Adipocyte (in vitro differentiated cells): ENCODE measurements at regions not wholly inside any gene's neighbourhood (a gene's known extent, or its start where the extent isn't known, plus 50 kb on each side); places are given as distances from the start of the nearest gene placed in this dataset.

Source experiments
- DNase-seq: peaks from one replicate; pipeline ENCODE4 v3.0.0-alpha.2; 2015; ENCODE audit warnings: low read depth
- H3K27me3 ChIP-seq: replicated peaks from 2 replicates; pipeline ENCODE4 v1.7.0; 2013; ENCODE audit warnings: mild to moderate bottlenecking, low read length, moderate library complexity; ENCODE audit not compliant: control insufficient read depth, insufficient read depth
- H3K36me3 ChIP-seq: 2 replicates; pipeline ENCODE4 v1.7.0; 2013; ENCODE audit warnings: low read length, mild to moderate bottlenecking, moderate library complexity; ENCODE audit not compliant: control insufficient read depth, insufficient read depth, severe bottlenecking
- H3K4me1 ChIP-seq: 2 replicates; pipeline ENCODE4 v1.7.0; 2013; ENCODE audit warnings: mild to moderate bottlenecking, low read length, moderate library complexity; ENCODE audit not compliant: control insufficient read depth, insufficient read depth
- H3K4me3 ChIP-seq: 2 replicates; pipeline ENCODE4 v1.7.0; 2013; ENCODE audit warnings: mild to moderate bottlenecking, low read length, moderate library complexity
- H3K9ac ChIP-seq: 2 replicates; pipeline ENCODE4 v1.7.0; 2013; ENCODE audit warnings: mild to moderate bottlenecking, low read length, moderate library complexity
- H3K9me3 ChIP-seq: 2 replicates; pipeline ENCODE4 v1.7.0; 2013; ENCODE audit warnings: mild to moderate bottlenecking, low read length, moderate library complexity; ENCODE audit not compliant: control insufficient read depth

GRCh38 chr2:220152281-220152935 lies 525.0 kb downstream of the SLC4A3 start:
- Histone ChIP-seq H3K4me1 (peaks cover 12% of the 10 kb centered on the region), H3K36me3 (no peaks in the 10 kb centered on the region), H3K9me3 (no peaks in the 10 kb centered on the region), H3K4me3 (no peak overlapping the region), H3K27me3 (no peaks in the 10 kb centered on the region), H3K9ac (no peak overlapping the region)
- DNase-seq: no peak

- H3K9ac ChIP-seq: no peak overlapping the region
- DNase-seq: no peak
- H3K4me1 ChIP-seq: peaks cover 10% of the 10 kb centered on the region
- H3K27me3 ChIP-seq: no peaks in the 10 kb centered on the region
- no peak overlapping the region for H3K4me3 ChIP-seq
- no peaks in the 10 kb centered on the region for H3K36me3 ChIP-seq
- H3K9me3 ChIP-seq: no peaks in the 10 kb centered on the region
Observed at GRCh38 chr2:220153118-220153517, 525.7 kb downstream of the SLC4A3 start.

GRCh38 chr2:220154304-220154703 lies 526.9 kb downstream of the SLC4A3 start:
- Histone ChIP-seq H3K4me1 (no peaks in the 10 kb centered on the region), H3K9ac (no peak overlapping the region), H3K27me3 (no peaks in the 10 kb centered on the region), H3K36me3 (no peaks in the 10 kb centered on the region), H3K4me3 (no peak overlapping the region), H3K9me3 (no peaks in the 10 kb centered on the region)
- DNase-seq: no peak

- Histone ChIP-seq H3K9me3 (peaks cover 3% of the 10 kb centered on the region), H3K4me1 (peaks cover 10% of the 10 kb centered on the region), H3K9ac (no peak overlapping the region), H3K36me3 (no peaks in the 10 kb centered on the region), H3K4me3 (no peak overlapping the region), H3K27me3 (no peaks in the 10 kb centered on the region)
- no peak for DNase-seq
Observed at GRCh38 chr2:220157312-220157711, 529.9 kb downstream of the SLC4A3 start.

- Histone ChIP-seq H3K4me3 (no peak overlapping the region), H3K9ac (no peak overlapping the region), H3K9me3 (peaks cover 3% of the 10 kb centered on the region), H3K4me1 (peaks cover 15% of the 10 kb centered on the region), H3K27me3 (no peaks in the 10 kb centered on the region), H3K36me3 (no peaks in the 10 kb centered on the region)
- DNase-seq: no peak
Observed at GRCh38 chr2:220159738-220160137, 532.3 kb downstream of the SLC4A3 start.

- no peaks in the 10 kb centered on the region for H3K36me3 ChIP-seq
- H3K9ac ChIP-seq: no peak overlapping the region
- peaks cover 3% of the 10 kb centered on the region for H3K9me3 ChIP-seq
- no peak overlapping the region for H3K4me3 ChIP-seq
- peak; percentile 80 for DNase-seq
- H3K27me3 ChIP-seq: no peaks in the 10 kb centered on the region
- peaks cover 24% of the 10 kb centered on the region for H3K4me1 ChIP-seq
Observed at GRCh38 chr2:220162320-220162719, 534.9 kb downstream of the SLC4A3 start.

GRCh38 chr2:220163486-220163885 lies 536.1 kb downstream of the SLC4A3 start:
- H3K36me3 ChIP-seq: no peaks in the 10 kb centered on the region
- H3K9ac ChIP-seq: no peak overlapping the region
- no peaks in the 10 kb centered on the region for H3K27me3 ChIP-seq
- peaks cover 24% of the 10 kb centered on the region for H3K4me1 ChIP-seq
- H3K9me3 ChIP-seq: peaks cover 3% of the 10 kb centered on the region
- no peak for DNase-seq
- H3K4me3 ChIP-seq: no peak overlapping the region

- H3K36me3 ChIP-seq: no peaks in the 10 kb centered on the region
- DNase-seq: no peak
- H3K9me3 ChIP-seq: peaks cover 3% of the 10 kb centered on the region
- H3K9ac ChIP-seq: no peak overlapping the region
- H3K4me1 ChIP-seq: peaks cover 24% of the 10 kb centered on the region
- no peak overlapping the region for H3K4me3 ChIP-seq
- no peaks in the 10 kb centered on the region for H3K27me3 ChIP-seq
Observed at GRCh38 chr2:220165401-220165800, 538.0 kb downstream of the SLC4A3 start.

- Histone ChIP-seq H3K27me3 (no peaks in the 10 kb centered on the region), H3K9ac (no peak overlapping the region), H3K36me3 (no peaks in the 10 kb centered on the region), H3K9me3 (no peaks in the 10 kb centered on the region), H3K4me3 (no peak overlapping the region), H3K4me1 (peaks cover 20% of the 10 kb centered on the region)
- DNase-seq: no peak
Observed at GRCh38 chr2:220166616-220167015, 539.2 kb downstream of the SLC4A3 start.

GRCh38 chr2:220167956-220168355 lies 540.5 kb downstream of the SLC4A3 start:
- Histone ChIP-seq H3K9me3 (no peaks in the 10 kb centered on the region), H3K36me3 (no peaks in the 10 kb centered on the region), H3K9ac (no peak overlapping the region), H3K4me3 (no peak overlapping the region), H3K4me1 (peaks cover 8% of the 10 kb centered on the region), H3K27me3 (no peaks in the 10 kb centered on the region)
- DNase-seq: no peak

GRCh38 chr2:220168891-220169546 lies 541.6 kb downstream of the SLC4A3 start:
- no peak overlapping the region for H3K9ac ChIP-seq
- no peak for DNase-seq

More at GRCh38 chr2:220168891-220169546, 541.6 kb downstream of the SLC4A3 start:
- no peaks in the 10 kb centered on the region for H3K27me3 ChIP-seq
- no peaks in the 10 kb centered on the region for H3K9me3 ChIP-seq
- H3K4me3 ChIP-seq: no peak overlapping the region
- peaks cover 8% of the 10 kb centered on the region for H3K4me1 ChIP-seq
- no peaks in the 10 kb centered on the region for H3K36me3 ChIP-seq
